ENCODE measurements at regions not wholly inside any gene's neighbourhood (a gene's known extent, or its start where the extent isn't known, plus 50 kb on each side); places are given as distances from the start of the nearest gene placed in this dataset.

DNA sequence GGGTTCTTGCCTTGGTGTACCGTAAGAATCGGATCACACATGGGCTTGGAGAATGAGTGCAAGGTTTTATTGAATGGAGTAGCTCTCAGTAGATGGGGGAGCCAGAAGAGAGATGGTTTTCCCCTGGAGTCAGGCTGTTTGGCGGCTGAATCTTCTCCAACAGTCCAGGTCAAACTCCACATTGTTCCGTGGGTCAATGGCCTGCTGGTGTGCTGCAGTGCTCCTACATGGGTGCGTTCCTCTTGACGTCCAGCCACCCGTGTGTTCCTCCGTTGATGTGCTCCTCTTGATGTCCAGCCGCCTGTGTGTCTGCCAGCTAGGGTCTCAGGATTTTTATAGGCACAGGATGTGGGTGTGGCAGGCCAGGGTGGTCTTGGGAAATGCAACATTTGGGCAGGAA is 69.3 kb upstream of the AGBL1 start:
- Histone ChIP-seq H4K20me1 (ENCODE audit: control insufficient read depth, extremely low read depth, insufficient read depth, low read length) (no peaks in the 10 kb centered on the region), H3K79me2 (ENCODE audit: control insufficient read depth, insufficient read depth, low read length) (no peaks in the 10 kb centered on the region), H3K4me2 (ENCODE audit: extremely low read depth, insufficient read depth, low read length) (no peak overlapping the region), H3K4me1 (ENCODE audit: control insufficient read depth, extremely low read depth, insufficient read depth, low read length) (no peaks in the 10 kb centered on the region), H3K36me3 (ENCODE audit: control insufficient read depth, insufficient read depth, low read length) (no peaks in the 10 kb centered on the region), H2AFZ (ENCODE audit: low read length) (no peak overlapping the region), H3K27ac (ENCODE audit: insufficient read depth, low read length) (no peak overlapping the region), H3K27me3 (ENCODE audit: control insufficient read depth, insufficient read depth, low read length) (no peaks in the 10 kb centered on the region), H3K9me3 (ENCODE audit: control insufficient read depth, insufficient read depth, low read depth, low read length) (no peaks in the 10 kb centered on the region), H3K9ac (ENCODE audit: insufficient read depth, low read length) (no peak overlapping the region), H3K4me3 (replicated peaks in 1 of 4; ENCODE audit: control extremely low read depth in 1 of 4, insufficient read depth in 1 of 4, low read depth in 3 of 4, low read length in 4 of 4) (no peak overlapping the region)
- no peak for DNase-seq (ENCODE audit: low read depth in 2 of 2)
- TF ChIP-seq, protein P1, sequence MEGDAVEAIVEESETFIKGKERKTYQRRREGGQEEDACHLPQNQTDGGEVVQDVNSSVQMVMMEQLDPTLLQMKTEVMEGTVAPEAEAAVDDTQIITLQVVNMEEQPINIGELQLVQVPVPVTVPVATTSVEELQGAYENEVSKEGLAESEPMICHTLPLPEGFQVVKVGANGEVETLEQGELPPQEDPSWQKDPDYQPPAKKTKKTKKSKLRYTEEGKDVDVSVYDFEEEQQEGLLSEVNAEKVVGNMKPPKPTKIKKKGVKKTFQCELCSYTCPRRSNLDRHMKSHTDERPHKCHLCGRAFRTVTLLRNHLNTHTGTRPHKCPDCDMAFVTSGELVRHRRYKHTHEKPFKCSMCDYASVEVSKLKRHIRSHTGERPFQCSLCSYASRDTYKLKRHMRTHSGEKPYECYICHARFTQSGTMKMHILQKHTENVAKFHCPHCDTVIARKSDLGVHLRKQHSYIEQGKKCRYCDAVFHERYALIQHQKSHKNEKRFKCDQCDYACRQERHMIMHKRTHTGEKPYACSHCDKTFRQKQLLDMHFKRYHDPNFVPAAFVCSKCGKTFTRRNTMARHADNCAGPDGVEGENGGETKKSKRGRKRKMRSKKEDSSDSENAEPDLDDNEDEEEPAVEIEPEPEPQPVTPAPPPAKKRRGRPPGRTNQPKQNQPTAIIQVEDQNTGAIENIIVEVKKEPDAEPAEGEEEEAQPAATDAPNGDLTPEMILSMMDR (conservative IDR thresholded peaks at IDR 0.05 in 1 of 2, IDR thresholded peaks at IDR 0.05 in 1 of 2; ENCODE audit: low read depth in 1 of 2, low read length in 2 of 2) = no peak
- TF ChIP-seq EZH2 (IDR thresholded peaks at IDR 0.05; ENCODE audit: low read length, missing control alignments) = no peak

DNA sequence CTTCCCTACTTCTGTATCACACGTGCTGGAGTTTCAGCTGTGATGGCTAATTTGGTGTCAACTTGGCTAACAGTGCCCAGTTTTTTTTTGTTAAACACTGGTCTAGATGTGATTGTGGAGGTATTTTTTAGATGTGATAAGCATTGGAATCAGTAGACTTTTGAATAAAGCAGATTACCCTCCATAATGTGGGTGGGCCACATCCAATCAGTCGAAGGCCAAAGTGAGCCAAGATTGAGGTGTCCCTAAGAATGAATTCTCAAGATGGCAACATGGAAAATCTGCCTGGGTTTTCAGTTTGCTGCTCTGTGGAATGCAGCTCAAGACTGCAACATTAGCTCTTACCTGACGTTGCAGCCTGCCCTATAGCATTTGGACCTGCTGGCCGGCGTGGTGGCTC is 68.8 kb upstream of the AGBL1 start:
- no peaks in the 10 kb centered on the region for H3K9me3 ChIP-seq (ENCODE audit: control insufficient read depth, insufficient read depth, low read depth, low read length)
- TF ChIP-seq EZH2 (IDR thresholded peaks at IDR 0.05; ENCODE audit: low read length, missing control alignments) = no peak
- TF ChIP-seq, protein P1 (conservative IDR thresholded peaks at IDR 0.05 in 1 of 2, IDR thresholded peaks at IDR 0.05 in 1 of 2; ENCODE audit: low read depth in 1 of 2, low read length in 2 of 2) = no peak

DNA sequence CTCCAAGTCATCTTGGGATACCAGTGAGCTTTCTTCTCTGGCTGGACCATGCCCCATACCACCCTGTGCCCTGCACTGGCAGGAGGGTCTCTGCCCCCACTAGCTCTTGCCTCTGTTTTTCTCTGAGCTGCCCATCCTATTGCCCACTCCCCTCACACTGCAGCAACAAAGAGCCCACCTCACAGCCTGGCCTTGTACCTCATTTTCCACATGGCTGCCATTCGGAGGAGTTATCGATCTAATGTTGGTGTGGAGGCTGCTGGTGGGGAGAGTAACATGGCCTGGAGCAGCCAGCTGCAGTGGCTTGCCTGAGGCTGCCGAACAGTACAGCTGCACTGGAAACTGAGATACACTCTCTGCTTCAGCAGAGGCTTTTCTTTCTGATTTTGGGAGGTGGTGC is 65.7 kb upstream of the AGBL1 start:
- no peaks in the 10 kb centered on the region for H3K4me1 ChIP-seq (ENCODE audit: control insufficient read depth, extremely low read depth, insufficient read depth, low read length)
- no peaks in the 10 kb centered on the region for H4K20me1 ChIP-seq (ENCODE audit: control insufficient read depth, extremely low read depth, insufficient read depth, low read length)
- no peak overlapping the region for H2AFZ ChIP-seq (ENCODE audit: low read length)
- H3K27ac ChIP-seq (ENCODE audit: insufficient read depth, low read length) = no peak overlapping the region
- DNase-seq (ENCODE audit: low read depth in 2 of 2) = no peak
- H3K36me3 ChIP-seq (ENCODE audit: control insufficient read depth, insufficient read depth, low read length) = no peaks in the 10 kb centered on the region
- no peak overlapping the region for H3K9ac ChIP-seq (ENCODE audit: insufficient read depth, low read length)
- no peak for TF ChIP-seq EZH2 (IDR thresholded peaks at IDR 0.05; ENCODE audit: low read length, missing control alignments)
- TF ChIP-seq, protein P1 (conservative IDR thresholded peaks at IDR 0.05 in 1 of 2, IDR thresholded peaks at IDR 0.05 in 1 of 2; ENCODE audit: low read depth in 1 of 2, low read length in 2 of 2) = no peak
- H3K27me3 ChIP-seq (ENCODE audit: control insufficient read depth, insufficient read depth, low read length) = no peaks in the 10 kb centered on the region
- no peak overlapping the region for H3K4me2 ChIP-seq (ENCODE audit: extremely low read depth, insufficient read depth, low read length)
- no peak overlapping the region for H3K4me3 ChIP-seq (replicated peaks in 1 of 4; ENCODE audit: control extremely low read depth in 1 of 4, insufficient read depth in 1 of 4, low read depth in 3 of 4, low read length in 4 of 4)
- no peaks in the 10 kb centered on the region for H3K79me2 ChIP-seq (ENCODE audit: control insufficient read depth, insufficient read depth, low read length)
- H3K9me3 ChIP-seq (ENCODE audit: control insufficient read depth, insufficient read depth, low read depth, low read length) = no peaks in the 10 kb centered on the region

More for the DNA sequence above, 68.8 kb upstream of the AGBL1 start:
- no peaks in the 10 kb centered on the region for H4K20me1 ChIP-seq (ENCODE audit: control insufficient read depth, extremely low read depth, insufficient read depth, low read length)
- no peak overlapping the region for H3K4me3 ChIP-seq (replicated peaks in 1 of 4; ENCODE audit: control extremely low read depth in 1 of 4, insufficient read depth in 1 of 4, low read depth in 3 of 4, low read length in 4 of 4)
- H3K4me2 ChIP-seq (ENCODE audit: extremely low read depth, insufficient read depth, low read length) = no peak overlapping the region
- H3K36me3 ChIP-seq (ENCODE audit: control insufficient read depth, insufficient read depth, low read length) = no peaks in the 10 kb centered on the region
- no peaks in the 10 kb centered on the region for H3K4me1 ChIP-seq (ENCODE audit: control insufficient read depth, extremely low read depth, insufficient read depth, low read length)
- H3K79me2 ChIP-seq (ENCODE audit: control insufficient read depth, insufficient read depth, low read length) = no peaks in the 10 kb centered on the region
- H3K27ac ChIP-seq (ENCODE audit: insufficient read depth, low read length) = no peak overlapping the region
- H3K27me3 ChIP-seq (ENCODE audit: control insufficient read depth, insufficient read depth, low read length) = no peaks in the 10 kb centered on the region
- no peak overlapping the region for H2AFZ ChIP-seq (ENCODE audit: low read length)
- DNase-seq (ENCODE audit: low read depth in 2 of 2) = no peak
- no peak overlapping the region for H3K9ac ChIP-seq (ENCODE audit: insufficient read depth, low read length)
